ENCODE measurements at regions not wholly inside any gene's neighbourhood (a gene's known extent, or its start where the extent isn't known, plus 50 kb on each side); places are given as distances from the start of the nearest gene placed in this dataset.

DNA sequence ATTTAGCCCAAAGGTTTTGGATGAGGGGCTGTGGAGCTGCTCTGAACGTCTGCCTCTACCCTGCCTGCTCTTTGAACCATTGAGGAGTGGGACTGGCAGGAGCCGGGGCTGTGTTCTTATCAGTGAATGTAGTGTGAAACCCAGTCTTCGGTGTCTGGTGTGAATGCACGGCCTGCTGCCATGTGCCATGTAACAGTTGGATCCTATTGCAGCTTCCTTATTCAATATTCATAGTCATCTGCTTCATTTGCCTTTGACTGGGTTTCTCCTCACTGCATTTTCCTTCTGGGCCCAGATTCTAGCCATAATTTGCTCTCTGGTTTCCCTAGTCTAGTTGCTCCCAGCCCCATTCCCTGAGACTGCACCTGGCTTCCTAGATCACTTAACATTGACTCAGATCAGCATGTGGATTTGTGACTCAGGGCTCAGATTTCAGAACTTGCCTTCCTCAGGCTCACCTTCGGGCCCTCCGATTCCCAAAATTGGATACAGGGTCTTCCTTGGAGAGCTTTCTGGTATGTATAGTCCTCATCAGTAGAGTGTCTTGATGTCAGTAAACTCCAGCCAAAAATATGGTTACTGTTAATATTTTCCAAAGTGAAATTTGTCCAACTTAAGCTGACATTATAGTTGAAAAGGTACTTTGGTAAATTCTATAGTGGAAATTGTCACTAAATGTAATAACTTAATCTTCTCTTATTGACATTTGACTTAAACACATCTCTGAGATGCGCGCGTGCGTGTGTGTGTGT, 94.0 kb upstream of the DDIT4L start:
- no peak for DNase-seq

DNA sequence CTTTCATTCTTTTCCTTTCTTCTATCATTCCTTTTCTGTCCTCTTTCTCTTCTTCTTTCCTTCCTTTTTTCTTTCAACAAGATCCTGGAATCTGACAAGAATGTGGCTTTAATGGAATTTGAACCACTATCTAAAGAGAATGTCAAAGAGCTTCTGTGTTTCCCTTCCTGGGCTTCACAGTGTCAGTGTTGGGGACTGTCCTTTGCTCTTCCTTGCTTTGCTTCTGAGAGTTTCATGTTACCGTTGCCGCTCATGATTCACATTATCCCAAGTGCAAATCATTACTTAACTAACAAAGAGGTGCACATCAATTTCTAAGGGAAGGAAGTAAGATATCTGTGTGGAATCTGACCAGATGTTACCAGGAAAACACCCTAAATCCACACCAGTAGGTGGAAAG, 90.5 kb upstream of the DDIT4L start:
- no peak for DNase-seq

DNA sequence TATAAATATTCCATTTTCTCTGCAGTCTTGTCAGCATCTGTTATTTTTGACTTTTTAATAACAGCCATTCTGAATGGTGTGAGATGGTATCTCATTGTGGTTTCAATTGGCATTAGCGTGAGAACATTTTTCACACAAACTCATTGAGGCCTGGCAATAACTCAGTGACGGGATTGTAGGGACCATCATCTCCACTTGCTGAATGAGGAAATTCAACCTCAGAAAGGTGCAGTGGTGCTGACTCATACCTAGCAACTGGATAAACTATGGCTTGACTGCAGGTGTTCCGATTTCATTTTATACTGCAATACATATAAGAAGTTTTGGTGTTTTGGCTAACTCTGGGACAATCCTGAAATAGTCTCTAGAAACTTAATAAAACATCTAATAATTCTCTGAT, 88.3 kb upstream of the DDIT4L start:
- no peak for DNase-seq

DNA sequence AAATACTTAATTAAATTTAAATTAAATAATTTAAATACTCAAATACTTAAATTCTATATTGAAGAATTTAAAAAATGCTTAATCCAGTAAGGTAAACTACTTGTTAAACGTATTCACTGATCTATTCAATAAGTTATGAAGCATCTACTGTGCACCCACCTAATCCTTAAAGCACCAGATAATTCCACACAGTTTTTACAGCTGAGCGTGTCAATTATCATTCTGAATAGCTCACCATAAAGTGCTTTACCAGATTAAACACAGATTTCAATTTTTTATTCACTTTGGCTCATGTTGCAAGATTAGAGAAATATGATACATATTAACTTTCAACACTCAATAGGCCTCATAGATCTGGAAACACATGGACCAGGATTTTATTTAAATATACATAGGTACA, 79.2 kb upstream of the DDIT4L start:
- DNase-seq = no peak

DNA sequence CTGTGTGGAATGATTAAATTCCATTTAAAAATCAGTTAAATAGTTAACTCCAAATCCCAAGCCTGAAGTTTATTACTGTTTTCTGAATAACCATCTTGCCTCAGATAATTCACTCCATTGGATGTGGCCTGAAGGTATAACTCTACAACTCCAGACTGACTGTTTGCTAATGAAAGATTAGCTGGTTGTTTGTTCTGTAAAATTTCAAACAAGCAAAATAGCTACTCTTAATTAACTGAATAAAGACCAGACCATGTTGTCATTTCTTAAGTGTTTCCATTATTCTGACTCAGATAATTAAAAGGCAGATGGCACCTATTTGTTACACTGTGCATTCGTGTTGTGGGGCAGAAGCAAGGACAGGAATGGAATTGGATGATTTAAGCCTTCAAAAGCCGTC, 78.5 kb upstream of the DDIT4L start:
- DNase-seq = no peak

DNA sequence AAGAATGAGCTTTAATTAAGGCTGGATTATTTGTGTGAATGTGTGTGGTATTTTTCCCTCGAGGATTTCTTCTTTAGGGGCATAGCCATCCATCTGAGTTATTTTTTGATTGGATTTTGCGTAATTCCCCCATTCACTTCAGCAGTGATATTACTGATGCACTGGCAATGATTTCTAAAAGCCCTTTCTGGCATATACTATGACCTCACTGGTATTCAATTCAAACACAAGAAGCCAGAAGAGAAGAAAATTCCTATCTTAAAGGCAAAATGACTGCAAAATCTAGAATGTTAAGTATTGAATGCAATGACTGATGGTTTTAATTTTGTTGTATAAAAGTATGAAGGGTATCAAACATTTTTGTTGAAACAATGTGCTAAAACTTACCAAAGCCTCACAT, 71.1 kb upstream of the DDIT4L start:
- DNase-seq = no peak

DNA sequence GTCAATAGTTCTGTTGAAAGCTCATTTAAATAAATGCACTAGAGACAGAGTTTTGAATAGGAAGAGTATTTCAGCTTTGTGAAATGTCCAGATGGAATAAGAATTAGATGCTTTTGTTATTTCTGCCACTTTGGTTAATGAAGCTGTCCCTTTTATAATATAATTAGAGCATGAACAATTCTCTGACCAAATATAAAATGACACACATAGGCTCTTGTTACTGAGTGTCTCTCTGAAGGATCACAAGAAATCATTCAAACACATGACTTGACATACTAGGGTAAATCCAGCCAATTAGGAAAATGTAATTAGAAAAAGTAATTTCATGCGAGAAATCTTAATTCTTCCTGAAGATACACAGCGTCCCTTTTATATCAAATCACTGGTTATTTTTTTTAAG, 68.4 kb upstream of the DDIT4L start:
- DNase-seq = no peak

DNA sequence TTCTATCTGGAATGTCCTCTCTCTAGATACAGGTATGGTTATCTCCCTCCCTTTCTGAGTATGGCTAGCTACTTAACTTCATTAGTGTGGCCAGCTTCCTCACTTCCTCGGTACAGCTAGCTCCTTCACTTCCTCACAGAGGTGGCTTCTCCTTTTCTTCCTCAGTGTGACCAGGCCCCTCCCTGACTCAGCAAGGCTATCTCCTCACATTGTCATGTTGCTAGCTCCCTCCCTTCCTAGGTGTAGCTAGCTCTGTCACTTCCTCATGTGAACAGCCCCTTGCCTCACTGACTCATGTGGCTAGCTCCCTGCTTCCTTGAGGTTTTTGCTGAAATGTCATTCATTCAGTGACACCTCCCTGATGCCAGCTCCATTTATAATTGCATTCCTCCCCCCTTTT, 67.3 kb upstream of the DDIT4L start:
- no peak for DNase-seq

DNA sequence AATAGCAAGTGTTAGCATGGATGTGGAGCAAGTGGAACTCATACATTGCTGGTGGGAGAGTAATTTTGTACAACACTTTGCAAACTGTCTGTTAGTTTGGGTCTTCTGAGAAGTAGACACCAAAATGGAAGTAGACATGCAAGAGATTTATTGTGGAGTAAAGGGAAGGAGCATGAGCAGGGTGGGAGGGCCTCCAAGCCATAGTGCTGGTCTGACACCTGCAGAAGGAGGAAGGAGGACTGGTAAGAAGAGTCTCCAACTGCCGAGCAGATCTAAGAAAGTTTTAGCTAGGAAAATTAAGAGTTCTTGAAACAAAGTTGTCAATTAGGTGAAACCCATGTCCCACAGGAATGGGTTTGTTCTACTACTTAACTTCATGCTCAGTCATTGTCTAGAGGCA, 64.0 kb upstream of the DDIT4L start:
- DNase-seq = no peak

DNA sequence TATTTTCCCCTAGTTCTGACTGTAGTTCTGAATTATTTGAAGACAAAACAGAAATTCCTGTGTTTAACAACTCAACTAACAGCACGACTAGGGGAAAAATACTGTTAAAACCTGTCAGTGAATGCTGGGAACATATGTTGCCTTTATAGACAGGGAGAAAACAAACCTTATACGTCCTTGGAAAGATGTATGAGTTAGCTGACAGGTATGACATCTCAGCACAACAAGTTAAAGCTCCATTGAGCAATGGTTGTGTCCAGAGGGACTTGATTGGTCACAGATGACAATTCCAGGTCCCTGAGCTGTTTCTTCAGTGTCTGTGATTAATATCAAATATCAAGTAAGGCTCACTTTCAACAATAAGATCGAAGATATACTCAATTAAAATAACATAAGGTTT, 58.2 kb upstream of the DDIT4L start:
- DNase-seq = no peak

DNA sequence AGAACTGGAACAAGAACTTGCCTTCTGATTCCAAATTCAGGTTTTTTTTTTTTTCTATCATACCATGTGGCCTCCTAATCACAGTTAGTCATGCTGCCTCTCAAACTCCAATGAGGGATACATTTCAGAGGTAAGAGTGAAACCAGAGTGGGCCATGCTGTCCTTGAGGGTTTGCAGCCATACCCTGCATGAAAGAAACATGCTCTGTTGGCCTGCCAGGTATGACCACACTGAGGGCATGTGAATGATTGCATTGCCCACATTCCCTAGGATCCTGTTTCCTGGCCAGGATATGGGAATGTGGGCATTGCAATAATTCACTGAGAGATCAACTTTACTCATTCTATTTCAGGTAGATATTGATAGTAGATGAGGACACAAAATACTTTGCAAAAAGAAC, 56.4 kb upstream of the DDIT4L start:
- DNase-seq = no peak

DNA sequence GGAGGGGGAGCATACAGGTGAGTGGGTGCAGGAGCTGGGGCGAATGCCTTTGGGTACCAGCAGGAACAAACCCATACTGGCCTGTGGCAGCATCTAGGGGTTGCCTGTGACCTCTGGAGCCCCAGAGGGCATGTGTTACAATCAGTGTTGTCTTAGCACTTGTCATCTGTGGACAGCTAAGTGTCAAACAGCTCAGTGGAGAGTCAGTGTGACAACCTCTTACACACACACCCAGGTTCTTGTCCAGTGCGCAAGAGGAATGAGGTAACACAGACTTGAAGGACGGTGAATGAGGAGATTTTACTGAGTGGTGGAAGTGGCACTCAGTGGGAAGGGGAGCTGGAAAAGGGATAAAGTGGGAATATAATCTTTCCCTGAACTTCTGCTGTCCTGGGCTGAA, 54.1 kb upstream of the DDIT4L start:
- no peak for DNase-seq
